ENCODE measurements at regions not wholly inside any gene's neighbourhood (a gene's known extent, or its start where the extent isn't known, plus 50 kb on each side); places are given as distances from the start of the nearest gene placed in this dataset.

DNA sequence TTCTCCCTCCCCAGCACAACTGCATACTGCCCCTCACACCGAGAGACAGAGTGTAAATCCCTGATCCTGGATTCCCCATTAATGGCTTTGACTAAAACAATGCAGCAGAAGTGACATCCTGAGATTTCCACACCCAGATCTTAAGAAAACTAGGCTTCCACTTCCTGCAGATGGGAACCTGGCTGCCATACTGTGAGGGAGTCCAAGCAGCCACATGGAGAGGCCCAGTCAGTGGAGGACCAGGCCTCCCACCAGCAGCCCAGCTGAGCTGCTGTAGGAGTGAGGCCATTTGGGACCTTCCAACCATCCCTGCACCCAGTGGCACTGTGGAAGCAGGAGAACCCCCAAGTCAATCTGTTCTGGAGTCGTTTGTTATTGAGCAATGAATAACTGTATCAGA is 120.6 kb downstream of the CRYAA start:
- DNase-seq = no peak
- Histone ChIP-seq H3K9me2 (ENCODE audit: insufficient read depth) (no peaks in the 10 kb centered on the region), H3K27ac (no peak overlapping the region), H3K4me3 (no peak overlapping the region), H3K27me3 (replicated peaks; ENCODE audit: insufficient read depth) (peaks cover 12% of the 10 kb centered on the region), H3K9ac (no peak overlapping the region), H3K36me3 (ENCODE audit: low read depth) (no peaks in the 10 kb centered on the region), H3F3A (ENCODE audit: insufficient read depth) (no peaks in the 10 kb centered on the region), H3K79me2 (ENCODE audit: insufficient read depth) (no peaks in the 10 kb centered on the region), H2AFZ (no peak overlapping the region), H3K4me2 (ENCODE audit: unreplicated experiment) (no peak overlapping the region), H3K4me1 (ENCODE audit: insufficient read depth) (no peaks in the 10 kb centered on the region), H3K9me3 (ENCODE audit: low read depth) (no peaks in the 10 kb centered on the region), H4K20me1 (ENCODE audit: insufficient read depth) (no peaks in the 10 kb centered on the region)
- TF ChIP-seq EZH2 (IDR thresholded peaks at IDR 0.05; ENCODE audit: insufficient read depth, poor library complexity, severe bottlenecking) (no peak), EZH2phosphoT487 (IDR thresholded peaks at IDR 0.05; ENCODE audit: insufficient read depth, low read depth) (no peak)
- 31 to 43% methylated on average over 2 of the region's 2 CpGs for WGBS, 2 experiments (ENCODE audit: low coverage in 1 of 2, low lambda C conversion rate in 2 of 2, missing lambda C conversion rate in 2 of 2)
- in situ Hi-C loops (cut with MboI) = no loop called here

DNA sequence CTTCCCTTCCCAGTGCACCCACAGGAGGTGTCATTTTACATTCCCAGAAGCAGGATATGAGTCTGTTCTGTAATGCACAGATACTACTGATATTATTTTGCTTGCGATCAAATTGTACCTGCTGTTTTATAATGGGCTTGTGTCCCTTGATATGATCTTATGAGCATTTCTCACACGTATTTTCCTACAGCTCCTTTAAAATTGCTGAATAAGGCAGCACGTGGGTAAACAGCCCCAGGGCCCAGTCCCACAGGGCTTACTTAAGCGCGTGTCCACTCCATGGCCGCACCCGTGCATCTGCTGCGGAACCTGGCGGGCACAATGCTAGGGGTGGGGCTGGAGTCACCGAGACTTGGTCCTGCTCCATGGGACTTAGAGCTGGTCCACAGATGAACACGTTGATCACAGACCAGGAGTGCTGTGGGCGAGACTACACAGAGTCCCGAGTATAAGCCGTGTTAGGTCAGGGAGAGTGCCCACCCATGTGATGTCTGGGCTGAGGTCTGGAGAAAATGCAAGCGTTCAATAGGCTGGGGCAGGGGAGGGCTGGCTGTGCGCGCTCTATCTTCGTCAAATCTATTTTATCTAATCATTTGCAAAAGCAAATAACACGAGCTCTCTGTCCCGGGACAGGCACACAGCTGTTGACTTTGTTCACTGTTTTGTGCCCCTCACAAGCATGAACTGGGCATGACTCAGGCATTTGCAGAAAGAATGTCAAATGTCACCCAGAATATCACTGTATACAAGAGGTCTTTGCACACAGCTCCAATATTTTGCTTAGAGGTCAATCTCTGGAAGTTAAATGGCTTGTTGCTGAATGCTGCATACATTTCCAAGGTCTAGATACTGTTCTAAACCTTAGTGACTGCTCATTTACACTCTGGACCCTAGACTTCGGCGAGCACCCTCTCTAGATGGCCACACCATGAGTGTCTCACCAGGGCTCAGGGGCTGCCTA is 119.3 kb downstream of the CRYAA start:
- no peak overlapping the region for H3K4me3 ChIP-seq
- H3K79me2 ChIP-seq (ENCODE audit: insufficient read depth) = no peaks in the 10 kb centered on the region
- no peaks in the 10 kb centered on the region for H3K4me1 ChIP-seq (ENCODE audit: insufficient read depth)
- no peak overlapping the region for H2AFZ ChIP-seq
- no peaks in the 10 kb centered on the region for H4K20me1 ChIP-seq (ENCODE audit: insufficient read depth)
- no peaks in the 10 kb centered on the region for H3F3A ChIP-seq (ENCODE audit: insufficient read depth)
- H3K36me3 ChIP-seq (ENCODE audit: low read depth) = no peaks in the 10 kb centered on the region
- no peak for DNase-seq
- no peaks in the 10 kb centered on the region for H3K9me3 ChIP-seq (ENCODE audit: low read depth)
- TF ChIP-seq EZH2 (IDR thresholded peaks at IDR 0.05; ENCODE audit: insufficient read depth, poor library complexity, severe bottlenecking) (no peak), EZH2phosphoT487 (IDR thresholded peaks at IDR 0.05; ENCODE audit: insufficient read depth, low read depth) (no peak)
- no peak overlapping the region for H3K9ac ChIP-seq
- H3K4me2 ChIP-seq (ENCODE audit: unreplicated experiment) = no peak overlapping the region
- H3K27ac ChIP-seq = no peak overlapping the region
- in situ Hi-C loops (cut with MboI) = no loop called here
- no peaks in the 10 kb centered on the region for H3K9me2 ChIP-seq (ENCODE audit: insufficient read depth)
- WGBS, 2 experiments (ENCODE audit: low coverage in 1 of 2, low lambda C conversion rate in 2 of 2, missing lambda C conversion rate in 2 of 2) = 50 to 56% methylated on average over 22 of the region's 22 CpGs
- peaks cover 8% of the 10 kb centered on the region; the same call in 1 of the 2 replicates for H3K27me3 ChIP-seq (replicated peaks; ENCODE audit: insufficient read depth)

DNA sequence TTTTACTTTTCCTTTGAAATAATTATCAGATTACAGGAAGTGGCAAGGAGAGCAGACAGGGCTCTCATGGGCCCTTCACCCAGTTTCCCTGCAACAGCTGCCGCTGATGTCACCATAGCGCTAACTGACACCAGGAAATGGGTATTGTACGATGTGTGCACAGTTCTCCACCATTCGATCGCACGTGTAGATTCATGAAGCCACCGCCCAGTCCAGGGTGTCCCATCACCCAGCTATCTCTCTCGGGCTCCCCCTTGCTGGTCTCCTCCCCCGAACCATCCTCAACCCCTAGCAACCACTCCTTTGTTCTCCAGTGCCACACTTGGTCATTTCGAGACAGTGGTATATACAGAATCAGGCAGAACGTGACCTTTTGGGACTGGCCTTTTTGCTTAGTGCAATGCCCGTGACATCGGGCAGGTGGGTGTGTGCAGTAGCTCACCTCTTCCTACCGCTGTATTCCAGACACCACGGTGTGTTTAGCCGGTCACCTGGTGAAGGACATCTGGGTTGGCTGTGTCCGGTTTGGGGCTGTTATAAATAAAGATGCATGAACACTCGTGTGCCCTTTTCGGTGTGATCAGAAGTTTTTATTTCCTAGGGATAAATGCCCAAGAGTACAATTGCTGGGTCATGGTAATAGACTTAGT is 118.4 kb downstream of the CRYAA start:
- H3K9ac ChIP-seq = no peak overlapping the region
- H3F3A ChIP-seq (ENCODE audit: insufficient read depth) = no peaks in the 10 kb centered on the region
- no peak overlapping the region for H3K4me3 ChIP-seq
- H3K9me3 ChIP-seq (ENCODE audit: low read depth) = no peaks in the 10 kb centered on the region
- H3K27ac ChIP-seq = no peak overlapping the region
- H2AFZ ChIP-seq = no peak overlapping the region
- H3K36me3 ChIP-seq (ENCODE audit: low read depth) = no peaks in the 10 kb centered on the region
- no peak overlapping the region for H3K4me2 ChIP-seq (ENCODE audit: unreplicated experiment)
- WGBS, 2 experiments (ENCODE audit: low coverage in 1 of 2, low lambda C conversion rate in 2 of 2, missing lambda C conversion rate in 2 of 2) = 64 to 65% methylated on average over 19 of the region's 19 CpGs
- H3K4me1 ChIP-seq (ENCODE audit: insufficient read depth) = no peaks in the 10 kb centered on the region
- TF ChIP-seq EZH2phosphoT487 (IDR thresholded peaks at IDR 0.05; ENCODE audit: insufficient read depth, low read depth) (no peak), EZH2 (IDR thresholded peaks at IDR 0.05; ENCODE audit: insufficient read depth, poor library complexity, severe bottlenecking) (no peak)
- peaks cover 8% of the 10 kb centered on the region; the same call in 1 of the 2 replicates for H3K27me3 ChIP-seq (replicated peaks; ENCODE audit: insufficient read depth)
- no peak for DNase-seq
- no peaks in the 10 kb centered on the region for H3K9me2 ChIP-seq (ENCODE audit: insufficient read depth)
- H3K79me2 ChIP-seq (ENCODE audit: insufficient read depth) = no peaks in the 10 kb centered on the region
- no peaks in the 10 kb centered on the region for H4K20me1 ChIP-seq (ENCODE audit: insufficient read depth)
- in situ Hi-C loops (cut with MboI) = no loop called here

DNA sequence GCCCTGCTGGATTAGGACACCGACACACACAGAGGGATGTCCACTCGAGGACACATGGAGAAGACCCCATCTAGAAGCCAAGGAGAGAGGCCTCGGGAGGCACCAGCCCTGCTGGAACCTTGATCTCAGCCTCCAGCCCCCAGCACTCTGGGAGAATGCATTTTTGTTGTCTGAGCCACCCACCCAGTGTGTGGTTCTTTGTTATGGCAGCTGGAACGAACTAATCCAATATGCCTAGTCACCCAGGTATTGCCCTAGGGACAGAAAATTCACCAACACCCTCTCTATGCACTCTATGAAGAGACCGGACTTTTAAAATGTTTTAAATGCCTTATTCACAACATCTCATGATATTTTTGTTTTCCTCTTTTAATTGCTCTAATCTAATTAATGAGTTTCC is 117.4 kb downstream of the CRYAA start:
- no peak overlapping the region for H3K27ac ChIP-seq
- 47 to 51% methylated on average over 4 to 5 of the region's 5 CpGs for WGBS, 2 experiments (ENCODE audit: low coverage in 1 of 2, low lambda C conversion rate in 2 of 2, missing lambda C conversion rate in 2 of 2)
- no peaks in the 10 kb centered on the region for H3F3A ChIP-seq (ENCODE audit: insufficient read depth)
- H3K4me2 ChIP-seq (ENCODE audit: unreplicated experiment) = no peak overlapping the region
- no peak for DNase-seq
- H3K36me3 ChIP-seq (ENCODE audit: low read depth) = no peaks in the 10 kb centered on the region
- peaks cover 8% of the 10 kb centered on the region; the same call in 1 of the 2 replicates for H3K27me3 ChIP-seq (replicated peaks; ENCODE audit: insufficient read depth)
- no peaks in the 10 kb centered on the region for H3K9me2 ChIP-seq (ENCODE audit: insufficient read depth)
- H3K79me2 ChIP-seq (ENCODE audit: insufficient read depth) = no peaks in the 10 kb centered on the region
- in situ Hi-C loops (cut with MboI) = no loop called here
- H3K4me3 ChIP-seq = no peak overlapping the region
- no peaks in the 10 kb centered on the region for H4K20me1 ChIP-seq (ENCODE audit: insufficient read depth)
- no peaks in the 10 kb centered on the region for H3K9me3 ChIP-seq (ENCODE audit: low read depth)
- no peak for TF ChIP-seq EZH2phosphoT487 (IDR thresholded peaks at IDR 0.05; ENCODE audit: insufficient read depth, low read depth)
- no peak for TF ChIP-seq EZH2 (IDR thresholded peaks at IDR 0.05; ENCODE audit: insufficient read depth, poor library complexity, severe bottlenecking)
- H2AFZ ChIP-seq = no peak overlapping the region
- no peak overlapping the region for H3K9ac ChIP-seq
- H3K4me1 ChIP-seq (ENCODE audit: insufficient read depth) = no peaks in the 10 kb centered on the region
